Kidney tubule cell (primary cell): ENCODE measurements at regions not wholly inside any gene's neighbourhood (a gene's known extent, or its start where the extent isn't known, plus 50 kb on each side); places are given as distances from the start of the nearest gene placed in this dataset.

Experiments used
- DNase-seq: peaks from one replicate; pipeline ENCODE4 v3.0.0-alpha.2; 2018; ENCODE audit warnings: low spot score

DNA sequence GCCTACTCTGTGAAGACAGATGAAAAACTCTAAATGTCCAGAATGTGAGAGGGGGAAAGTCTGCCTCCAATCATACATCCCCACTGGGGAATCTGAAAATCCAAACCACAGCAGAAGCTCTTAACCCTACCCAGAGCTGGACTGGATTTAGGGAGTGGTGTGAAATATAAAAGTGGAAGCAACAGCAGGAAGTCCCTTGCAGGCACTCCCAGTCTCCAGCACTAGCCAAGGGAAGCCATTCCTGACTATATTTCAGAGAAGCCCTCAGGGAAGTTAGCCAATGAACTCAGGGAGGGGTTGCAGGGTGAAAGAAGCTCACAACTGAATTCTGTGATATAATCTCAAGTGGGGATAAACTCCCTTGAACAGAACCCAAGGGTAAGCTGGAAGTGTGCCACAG is 51.5 kb downstream of the CRPPA start:
- peak; percentile 30 for DNase-seq

GRCh38 chr7:16369309-16369708 is 52.0 kb downstream of the CRPPA start:
- DNase-seq: peak; percentile 66

GRCh38 chr7:16368885-16369284 is 52.5 kb downstream of the CRPPA start:
- peak; percentile 47 for DNase-seq

- DNase-seq: no peak
Measured at GRCh38 chr7:16367115-16367514, 54.2 kb downstream of the CRPPA start.

GRCh38 chr7:16365952-16366351 is 55.4 kb downstream of the CRPPA start:
- no peak for DNase-seq

DNA sequence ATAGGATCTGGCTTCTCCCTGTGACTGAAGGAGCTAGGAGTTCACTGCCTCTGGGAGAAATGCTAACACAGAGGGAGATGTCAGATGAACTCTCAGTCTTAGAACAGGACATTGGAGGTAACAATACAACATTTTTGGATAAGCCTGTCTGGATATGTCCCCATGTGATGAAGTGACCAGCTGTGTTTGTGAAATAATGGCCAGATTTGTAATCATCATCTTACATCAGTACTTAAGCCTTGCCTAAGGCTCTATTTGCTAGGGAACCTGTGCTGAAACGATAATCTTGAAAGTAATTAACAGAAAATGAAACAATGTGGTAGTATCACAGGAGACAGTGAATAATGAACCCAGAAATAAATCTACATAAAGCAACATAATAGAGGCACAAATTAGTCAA is 56.2 kb downstream of the CRPPA start:
- no peak for DNase-seq

GRCh38 chr7:16359216-16359615 is 62.1 kb downstream of the CRPPA start:
- DNase-seq: no peak

DNA sequence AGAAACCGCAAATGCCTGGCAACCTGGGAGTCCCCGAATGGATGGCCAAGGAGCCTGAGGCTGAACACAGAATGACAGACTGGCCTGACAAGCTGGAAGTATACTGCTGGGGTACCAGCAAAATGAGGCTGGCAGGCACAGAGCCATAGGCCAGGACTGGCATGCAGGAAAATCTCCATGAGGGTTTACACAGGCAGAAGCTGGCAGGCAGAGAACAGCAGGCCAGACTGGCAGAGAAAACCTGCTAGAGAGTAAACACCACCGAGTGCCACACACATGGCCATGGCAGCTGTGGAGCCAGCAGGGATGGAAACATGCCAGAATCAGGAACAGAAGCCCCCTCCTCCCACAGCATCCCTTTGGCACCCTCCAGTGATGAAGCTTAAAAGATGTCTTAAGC is 63.4 kb downstream of the CRPPA start:
- DNase-seq: no peak

DNA sequence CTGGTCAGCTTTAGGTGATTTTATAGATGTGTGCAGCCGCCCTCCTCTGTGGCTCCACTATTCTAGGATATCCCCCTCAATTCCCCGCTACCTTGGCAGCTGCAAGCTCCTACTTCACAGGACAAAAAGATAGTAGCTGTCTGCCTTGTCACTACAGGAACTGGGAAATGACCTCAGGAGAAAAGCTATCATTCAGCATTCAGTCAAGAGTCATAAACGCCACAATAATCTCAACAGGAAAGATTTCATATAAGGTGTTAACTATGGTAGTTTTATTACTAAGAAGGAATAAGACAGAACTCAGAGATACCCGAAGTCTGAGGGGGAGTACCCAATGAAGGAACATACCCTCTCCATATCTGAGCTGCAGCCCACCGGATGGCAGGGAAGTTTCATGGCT is 63.9 kb downstream of the CRPPA start:
- DNase-seq: no peak

- no peak for DNase-seq
Measured at GRCh38 chr7:16356301-16356958, 64.9 kb downstream of the CRPPA start.

DNA sequence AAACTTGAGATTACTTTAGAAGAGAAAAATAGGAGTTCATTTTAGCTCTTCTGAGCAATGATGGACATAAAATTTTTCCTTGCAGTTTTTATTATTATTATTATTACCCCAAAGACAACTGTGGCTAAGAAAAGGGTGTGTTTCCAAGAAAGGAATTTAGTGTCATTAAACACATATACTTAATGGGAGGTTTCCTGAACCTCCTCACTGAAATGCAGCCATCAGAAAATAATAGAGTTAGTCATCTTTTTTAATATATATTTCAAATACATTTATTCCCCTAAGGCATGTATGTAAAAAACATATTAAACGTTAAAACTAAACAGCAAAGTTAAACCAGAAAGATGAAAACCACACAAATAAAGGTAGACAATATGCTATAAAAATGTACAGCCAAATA is 66.8 kb downstream of the CRPPA start:
- DNase-seq: no peak

DNA sequence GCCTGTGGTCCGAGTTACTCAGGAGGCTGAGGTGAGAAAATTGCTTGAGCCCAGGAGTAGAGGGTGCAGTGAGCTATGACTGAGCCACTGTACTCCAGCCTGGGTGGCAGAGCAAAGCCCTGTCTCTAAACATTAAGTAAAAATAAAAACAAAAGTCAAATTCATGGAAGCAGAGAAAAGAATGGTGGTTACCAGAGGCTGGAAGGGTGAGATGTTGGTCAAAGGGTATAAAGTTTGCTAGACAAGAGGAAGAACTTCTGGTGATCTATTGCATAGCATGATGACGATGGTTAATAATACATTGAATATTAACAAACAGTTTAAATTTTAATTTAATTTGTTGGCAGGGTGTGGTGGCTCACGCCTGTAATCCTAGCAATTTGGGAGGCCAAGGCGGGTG is 68.1 kb downstream of the CRPPA start:
- DNase-seq: peak; percentile 27

DNA sequence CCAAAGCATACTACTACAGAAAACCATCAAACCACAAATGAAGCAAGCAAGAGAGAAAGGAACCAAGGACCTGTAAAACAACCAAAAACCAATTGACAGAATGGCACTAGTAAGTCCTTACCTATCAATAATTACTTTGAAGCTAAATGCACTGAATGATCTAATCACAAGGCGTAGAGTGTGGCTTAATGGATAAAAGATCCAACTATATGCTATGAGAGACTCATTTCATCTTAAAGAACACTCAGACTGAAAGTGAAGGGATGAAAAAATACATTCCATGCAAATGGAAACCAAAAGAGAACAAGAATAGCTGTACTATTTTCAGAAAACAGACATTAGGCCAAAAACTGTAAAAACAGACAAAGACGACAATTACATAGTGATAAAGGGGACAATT is 70.7 kb downstream of the CRPPA start:
- DNase-seq: no peak

- no peak for DNase-seq
Measured at GRCh38 chr7:16348251-16348650, 73.1 kb downstream of the CRPPA start.

- DNase-seq: peak; percentile 30
Measured at GRCh38 chr7:16347827-16348192, 73.5 kb downstream of the CRPPA start.

GRCh38 chr7:16347066-16347826 is 74.1 kb downstream of the CRPPA start:
- no peak for DNase-seq

- DNase-seq: peak; percentile 96
Measured at GRCh38 chr7:16345979-16346958, 75.1 kb downstream of the CRPPA start.

DNA sequence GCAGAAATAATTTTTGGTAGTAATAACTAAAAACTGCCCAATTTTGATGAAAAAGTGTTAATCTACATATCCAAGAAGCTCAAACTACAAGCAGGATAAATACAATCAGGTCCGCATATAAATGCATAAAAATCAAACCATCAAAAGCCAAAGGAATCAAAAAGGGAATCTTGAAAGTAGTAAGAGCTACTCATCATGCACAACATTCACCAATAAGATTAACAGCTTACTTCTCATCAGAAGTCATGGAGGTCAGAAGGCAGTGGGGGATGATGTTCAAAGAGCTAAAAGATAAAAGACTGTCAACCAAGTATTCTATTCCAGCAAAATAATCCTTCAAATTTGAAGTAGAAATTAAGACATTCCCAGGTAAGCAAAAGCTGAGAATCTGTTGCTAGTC is 76.4 kb downstream of the CRPPA start:
- no peak for DNase-seq

- DNase-seq: no peak
Measured at GRCh38 chr7:16343612-16344011, 77.7 kb downstream of the CRPPA start.

DNA sequence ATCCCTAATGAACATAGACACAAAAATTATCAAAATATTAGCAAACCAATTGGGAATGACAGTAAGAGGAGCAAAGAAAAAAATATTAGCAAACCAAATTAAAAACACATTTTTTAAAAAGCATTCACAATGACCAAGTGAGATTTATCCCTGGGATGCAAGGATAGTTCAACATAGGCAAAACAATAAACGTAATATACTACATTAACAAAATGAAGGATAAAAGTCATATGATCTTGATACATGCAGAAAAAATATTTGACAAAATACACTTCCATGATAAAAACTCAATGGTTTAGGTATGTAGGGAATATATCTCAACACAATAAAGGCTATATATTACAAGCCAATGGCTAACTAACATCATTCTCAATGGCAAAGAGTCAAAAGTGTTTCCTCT is 83.3 kb downstream of the CRPPA start:
- DNase-seq: no peak

- no peak for DNase-seq
Measured at GRCh38 chr7:16326106-16326505, 95.2 kb downstream of the CRPPA start.

- DNase-seq: no peak
Measured at GRCh38 chr7:16323313-16323712, 98.0 kb downstream of the CRPPA start.
